ENCODE measurements at regions not wholly inside any gene's neighbourhood (a gene's known extent, or its start where the extent isn't known, plus 50 kb on each side); places are given as distances from the start of the nearest gene placed in this dataset.
"Not testable (repeated sequence)": the region's sequence is repeated elsewhere in the genome, so short reads cannot be mapped to it uniquely, and the experiment has no call there.

- DNase-seq: not testable (repeated sequence)
These were observed 81.6 kb downstream of the P2RY10 start for GRCh38 chrX:79026742-79027141.

DNA sequence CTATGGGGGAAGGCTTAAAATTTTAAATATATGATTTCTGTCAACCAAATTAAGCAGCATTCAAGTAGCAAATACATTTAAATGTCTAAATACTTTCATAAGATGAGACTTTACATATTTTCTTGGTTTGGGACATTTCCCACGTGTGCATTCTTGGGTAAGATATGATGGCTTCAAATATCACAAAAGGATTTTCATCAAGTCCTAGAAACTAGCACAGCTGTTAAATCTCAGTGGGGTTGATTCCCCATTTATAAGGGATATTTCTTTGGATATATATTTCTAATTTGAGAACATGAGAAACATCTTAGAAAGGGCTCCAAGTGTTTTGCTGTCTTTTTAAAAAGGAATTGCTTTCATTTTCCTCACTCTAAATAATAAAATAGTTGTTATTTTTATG, 90.2 kb downstream of the P2RY10 start:
- DNase-seq: no peak

- DNase-seq: peak; percentile 81
These were observed 91.1 kb downstream of the P2RY10 start for GRCh38 chrX:79036157-79036880.

DNA sequence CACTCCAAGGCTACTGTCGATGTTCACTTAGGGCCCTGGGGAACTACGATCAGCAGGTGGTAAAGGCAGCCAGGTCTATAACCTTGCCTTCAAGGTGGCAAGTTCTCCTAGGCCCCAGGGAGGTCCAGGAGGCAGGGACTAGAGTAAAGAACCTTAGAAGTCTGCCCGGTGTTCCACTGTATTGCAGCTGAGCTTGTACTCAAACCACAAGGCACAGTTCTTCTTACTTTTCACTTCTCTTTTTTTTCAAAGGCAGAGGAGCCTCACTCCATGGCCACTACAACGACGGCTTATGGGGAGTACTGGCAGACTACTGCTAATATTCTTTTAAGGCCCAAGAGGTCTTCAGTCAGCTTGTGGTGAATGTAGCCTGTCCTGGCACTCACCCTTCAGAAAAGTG, 78.8 kb upstream of the GPR174 start:
- DNase-seq: no peak

DNA sequence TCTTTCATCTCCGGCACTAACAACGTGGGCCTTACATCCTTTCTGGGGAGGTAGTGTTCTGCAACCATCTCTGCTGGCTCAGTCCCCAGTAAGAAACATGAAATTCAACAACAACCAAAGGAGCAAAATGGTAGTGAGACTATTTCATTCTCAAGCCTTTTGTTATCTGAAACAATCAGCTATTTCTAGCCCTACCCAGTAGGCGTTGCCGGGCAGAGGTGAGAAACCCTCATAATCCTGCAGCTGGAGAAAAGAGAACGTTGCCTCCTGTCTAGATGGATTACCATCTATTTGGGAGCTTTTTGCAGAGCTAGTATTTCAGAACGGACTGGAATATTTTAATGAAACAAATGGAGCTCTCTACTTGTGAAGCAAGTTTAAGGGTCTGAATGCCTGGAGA, 66.4 kb upstream of the GPR174 start:
- DNase-seq: no peak

- DNase-seq: no peak
These were observed 65.0 kb upstream of the GPR174 start for GRCh38 chrX:79079477-79079876.

- DNase-seq: no peak
These were observed 64.3 kb upstream of the GPR174 start for GRCh38 chrX:79080141-79080540.

GRCh38 chrX:79081895-79082512, 62.5 kb upstream of the GPR174 start:
- DNase-seq: peak; percentile 67

- DNase-seq: no peak
These were observed 61.6 kb upstream of the GPR174 start for GRCh38 chrX:79082899-79083298.

GRCh38 chrX:79084923-79085322, 59.6 kb upstream of the GPR174 start:
- no peak for DNase-seq

DNA sequence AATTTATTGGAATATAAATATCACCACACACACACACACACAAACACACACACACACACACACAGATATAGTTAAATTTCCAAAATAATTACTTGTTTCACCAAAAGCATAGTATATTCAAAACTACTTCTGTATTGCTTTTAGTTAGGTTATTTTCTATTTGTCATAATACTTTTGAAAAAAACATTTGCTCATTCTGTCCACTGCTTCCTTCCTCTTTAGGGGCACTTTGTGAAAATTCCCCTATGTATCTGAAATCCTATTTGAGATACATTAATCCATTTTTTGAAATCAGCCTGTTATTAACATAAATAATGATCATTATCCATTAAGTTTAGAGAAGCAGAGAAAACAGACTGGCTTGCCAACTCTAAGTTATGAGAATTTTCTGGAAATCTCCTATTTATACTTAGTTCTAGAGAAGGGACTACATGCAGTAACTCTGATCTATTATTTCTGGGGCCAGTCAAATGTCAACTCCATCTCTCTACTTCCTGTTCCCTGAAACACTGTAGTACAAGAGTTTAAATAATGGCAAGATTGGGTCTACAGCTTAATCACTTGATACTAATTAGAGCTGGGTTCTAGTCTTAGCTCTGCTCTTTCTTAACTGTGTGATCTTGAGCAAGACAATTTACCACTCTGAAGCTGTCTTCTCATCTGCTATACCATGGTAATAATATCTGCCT, 54.4 kb upstream of the GPR174 start:
- no peak for DNase-seq

GRCh38 chrX:79094075-79094832, 50.2 kb upstream of the GPR174 start:
- DNase-seq: no peak
